OCI-LY1 (cell line): ENCODE measurements at regions not wholly inside any gene's neighbourhood (a gene's known extent, or its start where the extent isn't known, plus 50 kb on each side); places are given as distances from the start of the nearest gene placed in this dataset.

Experiments
- H2AFZ ChIP-seq: fragments of 200-600 bp; sonication (generic), shearing (Covaris generic); 2 replicates; pipeline ENCODE4 v1.6.0; 2014; ENCODE audit warnings: antibody characterized with exemption, mild to moderate bottlenecking, low read length
- H3F3A ChIP-seq: fragments of 200-600 bp; sonication (generic), shearing (Covaris generic); 2 replicates; pipeline ENCODE4 v1.6.0; 2014; ENCODE audit warnings: mild to moderate bottlenecking, antibody characterized with exemption, low read length, moderate library complexity; ENCODE audit not compliant: insufficient read depth
- H3K27ac ChIP-seq: fragments of 200-600 bp; sonication (generic); 2 replicates; pipeline ENCODE4 v1.5.1; 2014; ENCODE audit warnings: low read length, mixed run types, mild to moderate bottlenecking, low read depth; ENCODE audit not compliant: poor library complexity, severe bottlenecking
- H3K27me3 ChIP-seq: fragments of 200-600 bp; sonication (generic); 2 replicates; pipeline ENCODE4 v1.6.0; 2014; ENCODE audit warnings: antibody characterized with exemption, mild to moderate bottlenecking, low read length, moderate library complexity; ENCODE audit not compliant: insufficient read depth
- H3K36me3 ChIP-seq: fragments of 200-600 bp; sonication (generic); 2 replicates; pipeline ENCODE4 v1.6.1; 2014; ENCODE audit warnings: mild to moderate bottlenecking, antibody characterized with exemption, low read length, moderate library complexity, mixed read lengths; ENCODE audit not compliant: insufficient read depth
- H3K4me1 ChIP-seq: fragments of 200-600 bp; sonication (generic); 2 replicates; pipeline ENCODE4 v1.5.1; 2014; ENCODE audit warnings: mild to moderate bottlenecking, low read length, moderate library complexity; ENCODE audit not compliant: insufficient read depth, severe bottlenecking
- H3K4me2 ChIP-seq: fragments of 200-600 bp; sonication (generic), shearing (Covaris generic); 2 replicates; pipeline ENCODE4 v1.6.1; 2014; ENCODE audit warnings: low read length
- H3K4me3 ChIP-seq: fragments of 200-600 bp; sonication (generic); 2 replicates; pipeline ENCODE4 v1.5.1; 2014; ENCODE audit warnings: low read length, low read depth, mild to moderate bottlenecking, mixed read lengths; ENCODE audit not compliant: poor library complexity, severe bottlenecking
- H3K79me2 ChIP-seq: fragments of 200-600 bp; shearing (Covaris generic); 2 replicates; pipeline ENCODE4 v1.6.1; 2016; ENCODE audit warnings: mixed run types, low read length, mixed read lengths; ENCODE audit not compliant: insufficient read depth
- H3K9ac ChIP-seq: fragments of 200-600 bp; sonication (generic), shearing (Covaris generic); 2 replicates; pipeline ENCODE4 v1.6.1; 2014; ENCODE audit warnings: mild to moderate bottlenecking, low read length, mixed read lengths
- H3K9me2 ChIP-seq: fragments of 200-600 bp; sonication (generic), shearing (Covaris generic); 2 replicates; pipeline ENCODE4 v1.6.1; 2014; ENCODE audit warnings: low read depth, mild to moderate bottlenecking, low read length, mixed read lengths
- H3K9me3 ChIP-seq: fragments of 200-600 bp; shearing (Covaris generic); 2 replicates; pipeline ENCODE4 v1.6.1; 2014; ENCODE audit warnings: low read length, mixed read lengths
- H4K20me1 ChIP-seq: fragments of 200-600 bp; sonication (generic), shearing (Covaris generic); 2 replicates; pipeline ENCODE4 v1.6.0; 2016; ENCODE audit warnings: mild to moderate bottlenecking, low read length; ENCODE audit not compliant: insufficient read depth
- EZH2 ChIP-seq: fragments of 200-600 bp; sonication (generic), shearing (Covaris generic); IDR thresholded peaks from 2 replicates; pipeline ENCODE4 v1.8.0; 2017; ENCODE audit warnings: borderline replicate concordance, mixed run types, mild to moderate bottlenecking, antibody characterized with exemption, low read length, moderate library complexity, mixed read lengths
- TF ChIP-seq, protein P1 (sequence below): fragments of 200-600 bp; sonication (generic), shearing (Covaris generic); IDR thresholded peaks from 2 replicates; pipeline ENCODE4 v1.5.1; 2017; ENCODE audit warnings: mild to moderate bottlenecking, antibody characterized with exemption, low read length, moderate library complexity, mixed read lengths

DNA sequence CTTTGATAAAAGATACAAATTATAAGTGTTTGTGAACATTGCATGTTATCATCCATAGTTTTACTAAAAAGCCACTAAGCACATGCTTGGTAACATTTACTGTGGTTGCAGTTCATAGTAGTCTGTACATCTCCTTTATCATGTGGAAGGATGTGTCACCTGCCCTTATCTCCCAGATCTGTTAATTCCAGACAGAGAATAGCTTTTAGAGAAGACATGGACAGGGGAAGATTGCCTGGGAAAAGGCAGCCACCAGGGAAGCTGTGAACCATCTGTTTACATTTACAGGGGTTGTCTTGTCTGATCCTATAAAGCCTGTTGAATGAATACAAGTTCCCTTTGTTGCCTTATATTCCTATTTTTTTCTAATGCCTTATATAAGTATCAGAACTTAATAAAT, 396.0 kb downstream of the FAT4 start:
- Histone ChIP-seq H2AFZ (no peak overlapping the region), H3K4me2 (no peak overlapping the region), H3K9me3 (no peaks in the 10 kb centered on the region), H3F3A (no peaks in the 10 kb centered on the region), H3K36me3 (no peaks in the 10 kb centered on the region), H3K27me3 (no peaks in the 10 kb centered on the region), H4K20me1 (no peaks in the 10 kb centered on the region), H3K79me2 (no peaks in the 10 kb centered on the region), H3K4me3 (no peak overlapping the region), H3K27ac (no peak overlapping the region), H3K9me2 (no peaks in the 10 kb centered on the region), H3K4me1 (no peaks in the 10 kb centered on the region), H3K9ac (no peak overlapping the region)
- TF ChIP-seq, protein P1, sequence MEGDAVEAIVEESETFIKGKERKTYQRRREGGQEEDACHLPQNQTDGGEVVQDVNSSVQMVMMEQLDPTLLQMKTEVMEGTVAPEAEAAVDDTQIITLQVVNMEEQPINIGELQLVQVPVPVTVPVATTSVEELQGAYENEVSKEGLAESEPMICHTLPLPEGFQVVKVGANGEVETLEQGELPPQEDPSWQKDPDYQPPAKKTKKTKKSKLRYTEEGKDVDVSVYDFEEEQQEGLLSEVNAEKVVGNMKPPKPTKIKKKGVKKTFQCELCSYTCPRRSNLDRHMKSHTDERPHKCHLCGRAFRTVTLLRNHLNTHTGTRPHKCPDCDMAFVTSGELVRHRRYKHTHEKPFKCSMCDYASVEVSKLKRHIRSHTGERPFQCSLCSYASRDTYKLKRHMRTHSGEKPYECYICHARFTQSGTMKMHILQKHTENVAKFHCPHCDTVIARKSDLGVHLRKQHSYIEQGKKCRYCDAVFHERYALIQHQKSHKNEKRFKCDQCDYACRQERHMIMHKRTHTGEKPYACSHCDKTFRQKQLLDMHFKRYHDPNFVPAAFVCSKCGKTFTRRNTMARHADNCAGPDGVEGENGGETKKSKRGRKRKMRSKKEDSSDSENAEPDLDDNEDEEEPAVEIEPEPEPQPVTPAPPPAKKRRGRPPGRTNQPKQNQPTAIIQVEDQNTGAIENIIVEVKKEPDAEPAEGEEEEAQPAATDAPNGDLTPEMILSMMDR: no peak
- no peak for TF ChIP-seq EZH2

DNA sequence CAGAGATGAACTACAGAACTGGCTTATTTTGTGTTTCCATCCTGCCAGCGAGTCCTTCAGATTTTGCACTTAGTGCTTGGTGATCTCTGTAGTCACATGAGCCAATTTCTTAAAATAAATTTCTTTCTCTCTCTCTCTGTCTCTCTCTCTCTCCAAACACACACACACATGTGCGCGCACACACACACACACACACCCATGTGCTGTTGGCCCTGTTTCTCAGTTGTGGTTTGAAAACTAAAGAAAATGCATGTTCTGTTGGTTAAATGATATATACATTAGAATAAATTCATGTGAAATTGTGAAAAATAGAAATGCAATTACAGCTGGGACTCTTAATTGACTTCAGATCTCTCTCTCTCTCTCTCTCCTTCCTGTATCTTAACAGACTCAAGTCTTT, 399.3 kb downstream of the FAT4 start:
- no peak overlapping the region for H3K9ac ChIP-seq
- H3K9me2 ChIP-seq: no peaks in the 10 kb centered on the region
- no peak overlapping the region for H2AFZ ChIP-seq
- no peaks in the 10 kb centered on the region for H4K20me1 ChIP-seq
- no peak overlapping the region for H3K4me3 ChIP-seq
- H3K4me2 ChIP-seq: no peak overlapping the region
- H3F3A ChIP-seq: no peaks in the 10 kb centered on the region
- H3K9me3 ChIP-seq: no peaks in the 10 kb centered on the region
- no peak overlapping the region for H3K27ac ChIP-seq
- H3K36me3 ChIP-seq: no peaks in the 10 kb centered on the region
- H3K27me3 ChIP-seq: no peaks in the 10 kb centered on the region
- TF ChIP-seq, protein P1: no peak
- TF ChIP-seq EZH2: no peak
- H3K4me1 ChIP-seq: no peaks in the 10 kb centered on the region
- H3K79me2 ChIP-seq: no peaks in the 10 kb centered on the region

DNA sequence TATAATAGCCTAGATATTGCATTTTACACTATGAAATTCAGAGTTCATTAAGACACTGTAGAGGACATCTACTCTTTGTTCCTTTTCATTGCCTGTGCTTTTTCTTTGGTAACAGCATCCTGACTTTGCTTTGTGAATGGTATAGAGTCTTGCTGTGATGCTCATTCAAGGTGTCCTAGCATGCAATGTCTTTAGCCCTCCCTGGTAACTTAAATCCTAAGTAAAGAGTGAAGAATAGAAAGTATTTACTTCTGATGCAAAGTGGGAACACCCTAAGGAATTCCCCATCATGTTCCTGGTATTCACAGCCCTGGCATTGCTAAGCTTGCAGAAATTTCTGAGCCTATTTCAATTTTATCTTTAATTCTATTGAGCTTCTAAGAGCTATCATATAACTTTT, 400.1 kb downstream of the FAT4 start:
- Histone ChIP-seq H3K27me3 (no peaks in the 10 kb centered on the region), H3K27ac (no peak overlapping the region), H3K9ac (no peak overlapping the region), H3K4me1 (no peaks in the 10 kb centered on the region), H3K4me3 (no peak overlapping the region), H3K4me2 (no peak overlapping the region), H3F3A (no peaks in the 10 kb centered on the region), H3K9me3 (no peaks in the 10 kb centered on the region), H4K20me1 (no peaks in the 10 kb centered on the region), H3K36me3 (no peaks in the 10 kb centered on the region), H2AFZ (no peak overlapping the region), H3K9me2 (no peaks in the 10 kb centered on the region), H3K79me2 (no peaks in the 10 kb centered on the region)
- TF ChIP-seq, protein P1: no peak
- TF ChIP-seq EZH2: no peak
